Muscle of leg (tissue), 3 donors: ENCODE measurements at regions not wholly inside any gene's neighbourhood (a gene's known extent, or its start where the extent isn't known, plus 50 kb on each side); places are given as distances from the start of the nearest gene placed in this dataset.

Source experiments
- DNase-seq: peaks from one replicate; pipeline ENCODE4 v3.0.0; 2013
- H3K27ac ChIP-seq: one replicate; pipeline ENCODE4 v1.5.1; 2013; ENCODE audit warnings: mild to moderate bottlenecking, low read length, control low read depth
- H3K27me3 ChIP-seq: one replicate; pipeline ENCODE4 v1.6.1; 2013; ENCODE audit warnings: low read length; ENCODE audit not compliant: control insufficient read depth, insufficient read depth
- H3K36me3 ChIP-seq: one replicate; pipeline ENCODE4 v1.6.1; 2013; ENCODE audit warnings: low read length; ENCODE audit not compliant: control insufficient read depth, insufficient read depth
- H3K4me1 ChIP-seq: one replicate; pipeline ENCODE4 v1.6.1; 2013; ENCODE audit warnings: low read length; ENCODE audit not compliant: control insufficient read depth, insufficient read depth
- H3K4me3 ChIP-seq: one replicate; pipeline ENCODE4 v1.5.1; 2013; ENCODE audit warnings: low read length, control low read depth
- H3K9me3 ChIP-seq: replicated peaks from 2 replicates; pipeline ENCODE4 v1.6.1; 2013; ENCODE audit warnings: low read depth, low read length; ENCODE audit not compliant: control insufficient read depth
- WGBS: methylation state at CpG from one replicate; pipeline ENCODE4 v1.1.5; 2013; ENCODE audit warnings: missing lambda C conversion rate; ENCODE audit not compliant: insufficient coverage; 5-methylcytosine and 5-hydroxymethylcytosine counted together

DNA sequence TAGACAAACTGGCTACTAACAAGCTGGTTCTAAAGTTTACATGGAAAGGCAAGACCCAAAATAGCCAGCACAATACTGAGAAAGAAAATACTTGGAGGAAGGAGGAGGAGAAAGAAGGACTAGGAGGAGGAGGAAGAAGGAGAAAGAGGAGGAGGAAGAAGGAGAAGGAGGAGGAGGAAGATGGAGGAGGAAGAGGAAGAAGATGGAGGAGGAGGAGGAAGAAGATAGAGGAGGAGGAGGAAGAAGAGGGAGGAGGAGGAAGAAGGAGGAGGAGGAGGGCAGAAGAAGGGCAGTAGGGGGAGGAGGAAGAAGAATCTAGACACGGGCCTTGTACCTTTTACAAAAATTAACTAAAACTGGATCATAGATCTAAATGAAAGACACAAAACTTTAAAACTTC is 92.6 kb downstream of the METTL4 start:
- no peak for DNase-seq
- WGBS, result no CpG with 5 or more reads among the region's 1 CpG
- H3K27ac ChIP-seq, result no peak overlapping the region
- no peaks in the 10 kb centered on the region for H3K27me3 ChIP-seq
- H3K36me3 ChIP-seq, result no peaks in the 10 kb centered on the region
- H3K4me3 ChIP-seq, result no peak overlapping the region
- H3K4me1 ChIP-seq, result no peaks in the 10 kb centered on the region
- H3K9me3 ChIP-seq, result no peaks in the 10 kb centered on the region

DNA sequence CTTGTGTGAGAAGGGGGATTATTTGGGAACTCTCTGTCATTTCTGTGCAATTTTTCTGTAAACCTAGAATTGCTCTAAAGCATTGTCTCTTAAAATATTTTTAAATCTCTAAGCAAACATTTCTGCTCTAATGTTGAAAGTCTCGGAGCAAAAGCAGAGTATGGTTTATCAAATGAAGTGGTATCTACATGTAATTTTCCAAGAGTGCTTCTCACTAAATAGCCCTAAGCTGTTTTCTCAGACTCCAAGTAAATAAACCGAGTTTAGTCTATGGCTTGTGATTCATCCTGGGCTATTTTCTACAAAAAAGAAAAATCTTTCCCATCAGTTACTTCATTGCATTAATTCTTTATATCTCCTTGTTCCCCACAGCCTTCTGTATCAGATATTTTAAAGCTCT is 90.8 kb downstream of the METTL4 start:
- no CpG with 5 or more reads among the region's 2 CpGs for WGBS
- no peak overlapping the region for H3K4me3 ChIP-seq
- H3K4me1 ChIP-seq, result no peaks in the 10 kb centered on the region
- no peak overlapping the region for H3K27ac ChIP-seq
- H3K36me3 ChIP-seq, result no peaks in the 10 kb centered on the region
- no peaks in the 10 kb centered on the region for H3K27me3 ChIP-seq
- no peak for DNase-seq
- no peaks in the 10 kb centered on the region for H3K9me3 ChIP-seq

DNA sequence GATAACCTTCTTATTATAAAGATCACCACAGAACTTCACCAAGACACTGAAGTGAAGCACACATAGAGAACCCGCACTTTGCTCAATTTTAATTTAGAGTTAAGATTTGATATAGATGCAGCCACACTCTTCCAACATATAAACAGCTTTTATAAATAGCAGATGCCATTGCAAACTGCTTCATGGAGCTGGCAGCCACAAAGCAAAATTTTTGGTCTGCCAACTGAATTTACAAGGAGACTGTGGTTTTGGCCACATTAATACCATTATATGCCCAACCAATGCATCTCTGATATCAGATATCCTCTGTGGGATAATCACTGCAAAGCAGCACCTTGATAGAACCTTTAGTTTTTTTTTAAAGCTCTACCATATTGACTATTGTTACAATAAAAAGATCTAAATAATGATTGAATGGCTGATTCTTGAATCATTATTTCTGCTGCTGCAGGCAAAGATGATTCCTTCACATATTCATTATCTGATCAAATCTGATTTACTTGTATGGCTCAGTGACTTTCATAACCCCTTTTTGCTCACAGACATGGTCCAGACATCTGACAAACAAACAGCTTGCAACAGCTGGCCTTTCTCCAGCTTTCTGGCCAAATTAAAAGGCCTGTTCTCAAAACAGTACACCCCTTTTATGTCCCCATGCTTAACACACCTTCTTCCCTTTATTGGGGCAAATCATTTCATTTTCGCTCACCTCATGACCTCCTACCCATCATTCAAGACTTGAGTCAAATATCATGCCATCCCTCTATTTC is 88.4 kb downstream of the METTL4 start:
- WGBS, result 89% methylated on average over 1 of the region's 2 CpGs
- Histone ChIP-seq H3K27ac (no peak overlapping the region), H3K4me3 (no peak overlapping the region), H3K36me3 (no peaks in the 10 kb centered on the region), H3K27me3 (no peaks in the 10 kb centered on the region), H3K4me1 (no peaks in the 10 kb centered on the region), H3K9me3 (no peaks in the 10 kb centered on the region)
- no peak for DNase-seq

DNA sequence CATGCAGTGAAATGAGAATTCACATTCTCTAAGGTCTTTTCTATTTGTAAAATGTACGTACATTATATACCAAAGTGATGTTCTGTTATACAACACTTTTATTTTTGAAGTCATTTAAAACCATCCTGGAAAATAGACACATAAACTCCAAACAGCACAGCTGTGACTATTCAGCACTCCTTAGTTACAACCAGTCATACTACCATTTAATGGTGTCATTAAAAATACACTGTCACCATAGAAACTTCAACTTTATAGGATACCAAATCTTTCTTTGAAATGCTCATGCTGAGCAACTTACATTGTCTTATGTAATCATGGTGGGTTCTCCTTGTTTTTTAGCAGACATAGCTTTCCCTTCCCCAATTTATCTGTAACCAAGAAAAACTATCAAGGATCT is 85.3 kb downstream of the METTL4 start:
- H3K27ac ChIP-seq, result no peak overlapping the region
- DNase-seq, result no peak
- WGBS, result no CpG with 5 or more reads among the region's 1 CpG
- no peaks in the 10 kb centered on the region for H3K36me3 ChIP-seq
- no peaks in the 10 kb centered on the region for H3K9me3 ChIP-seq
- H3K4me1 ChIP-seq, result no peaks in the 10 kb centered on the region
- H3K27me3 ChIP-seq, result no peaks in the 10 kb centered on the region
- H3K4me3 ChIP-seq, result no peak overlapping the region

DNA sequence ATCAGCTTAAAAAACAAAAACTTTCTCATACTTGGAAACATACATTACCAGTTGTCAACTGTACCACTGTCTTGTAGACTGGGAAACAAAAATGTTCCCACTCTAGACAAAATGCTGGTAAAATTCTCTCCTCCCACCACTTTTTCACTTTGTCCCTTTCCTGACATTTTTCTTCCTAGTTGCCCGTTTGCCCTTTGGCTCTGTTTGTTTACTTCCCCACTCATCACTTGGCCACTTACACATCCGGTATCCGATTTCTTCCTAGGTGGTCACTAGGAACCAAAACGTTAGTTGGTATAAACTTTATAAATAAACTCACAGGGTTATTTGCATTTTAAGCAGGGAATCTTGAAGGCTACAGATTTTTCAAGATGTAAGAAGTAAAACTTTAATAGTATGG is 84.9 kb downstream of the METTL4 start:
- no peak overlapping the region for H3K27ac ChIP-seq
- no peaks in the 10 kb centered on the region for H3K9me3 ChIP-seq
- no peaks in the 10 kb centered on the region for H3K4me1 ChIP-seq
- DNase-seq, result no peak
- H3K27me3 ChIP-seq, result no peaks in the 10 kb centered on the region
- no CpG with 5 or more reads among the region's 4 CpGs for WGBS
- no peaks in the 10 kb centered on the region for H3K36me3 ChIP-seq
- H3K4me3 ChIP-seq, result no peak overlapping the region
